Breast epithelium (tissue), 3 donors: ENCODE measurements at regions not wholly inside any gene's neighbourhood (a gene's known extent, or its start where the extent isn't known, plus 50 kb on each side); places are given as distances from the start of the nearest gene placed in this dataset.

Source experiments
- POLR2AphosphoS5 ChIP-seq, 3 donors: sonication (generic); formaldehyde crosslinking; IDR thresholded peaks; one replicate each; pipeline ENCODE4 v1.6.1; 2017; ENCODE audit warnings: antibody characterized with exemption in 3 of 3
- TF ChIP-seq, protein P1 (sequence below), 3 donors: fragments of 450-650 bp; IDR thresholded peaks; one replicate each; pipeline ENCODE4 v1.5.1; 2016 to 2017; ENCODE audit warnings: antibody characterized with exemption in 3 of 3, mild to moderate bottlenecking in 3 of 3, moderate library complexity in 3 of 3

- no peak for TF ChIP-seq POLR2AphosphoS5 (IDR thresholded peaks at IDR 0.05)
- TF ChIP-seq, protein P1, sequence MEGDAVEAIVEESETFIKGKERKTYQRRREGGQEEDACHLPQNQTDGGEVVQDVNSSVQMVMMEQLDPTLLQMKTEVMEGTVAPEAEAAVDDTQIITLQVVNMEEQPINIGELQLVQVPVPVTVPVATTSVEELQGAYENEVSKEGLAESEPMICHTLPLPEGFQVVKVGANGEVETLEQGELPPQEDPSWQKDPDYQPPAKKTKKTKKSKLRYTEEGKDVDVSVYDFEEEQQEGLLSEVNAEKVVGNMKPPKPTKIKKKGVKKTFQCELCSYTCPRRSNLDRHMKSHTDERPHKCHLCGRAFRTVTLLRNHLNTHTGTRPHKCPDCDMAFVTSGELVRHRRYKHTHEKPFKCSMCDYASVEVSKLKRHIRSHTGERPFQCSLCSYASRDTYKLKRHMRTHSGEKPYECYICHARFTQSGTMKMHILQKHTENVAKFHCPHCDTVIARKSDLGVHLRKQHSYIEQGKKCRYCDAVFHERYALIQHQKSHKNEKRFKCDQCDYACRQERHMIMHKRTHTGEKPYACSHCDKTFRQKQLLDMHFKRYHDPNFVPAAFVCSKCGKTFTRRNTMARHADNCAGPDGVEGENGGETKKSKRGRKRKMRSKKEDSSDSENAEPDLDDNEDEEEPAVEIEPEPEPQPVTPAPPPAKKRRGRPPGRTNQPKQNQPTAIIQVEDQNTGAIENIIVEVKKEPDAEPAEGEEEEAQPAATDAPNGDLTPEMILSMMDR (IDR thresholded peaks at IDR 0.05): no peak
Observed at GRCh38 chrX:45956191-45956870, 588.9 kb downstream of the ZNF674 start.
